Keratinocyte (primary cell): ENCODE measurements at regions not wholly inside any gene's neighbourhood (a gene's known extent, or its start where the extent isn't known, plus 50 kb on each side); places are given as distances from the start of the nearest gene placed in this dataset.

Experiments used
- EZH2 ChIP-seq: IDR thresholded peaks from one replicate; pipeline ENCODE4 v1.6.1; 2012; ENCODE audit warnings: inconsistent platforms, mild to moderate bottlenecking, low read length, moderate library complexity
- TF ChIP-seq, protein P1 (sequence below), 3 experiments: IDR thresholded peaks in 1 of 3; conservative IDR thresholded peaks in 1 of 3; optimal IDR thresholded peaks in 1 of 3; 2 replicates in 2 of 3; 3 replicates in 1 of 3; pipeline versions ENCODE3 to v1.5.1; 2011; ENCODE audit warnings: low read length in 3 of 3, mild to moderate bottlenecking in 3 of 3, moderate library complexity in 2 of 3, control low read depth in 1 of 3, inconsistent platforms in 1 of 3; ENCODE audit not compliant: insufficient read depth in 2 of 3; ENCODE audit errors: extremely low read depth in 1 of 3

DNA sequence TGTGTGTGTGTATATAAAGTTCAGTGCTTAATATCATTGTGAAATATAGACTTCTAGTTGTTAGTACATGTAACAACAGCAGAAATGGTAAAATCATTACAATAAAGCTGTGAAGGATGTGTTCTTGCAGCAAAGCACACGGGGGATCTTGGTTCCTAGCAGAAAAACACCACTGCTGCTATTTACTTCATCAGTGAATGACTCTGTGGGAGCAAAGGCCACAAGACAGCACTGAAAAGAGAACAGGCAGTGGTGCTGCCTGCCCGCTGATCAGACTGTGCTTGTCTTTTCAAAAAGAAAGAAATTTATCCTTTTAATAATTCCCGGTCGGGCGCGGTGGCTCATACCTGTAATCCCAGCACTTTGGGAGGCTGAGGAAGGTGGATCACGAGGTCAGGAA, 689.9 kb upstream of the CITED2 start:
- TF ChIP-seq, protein P1, sequence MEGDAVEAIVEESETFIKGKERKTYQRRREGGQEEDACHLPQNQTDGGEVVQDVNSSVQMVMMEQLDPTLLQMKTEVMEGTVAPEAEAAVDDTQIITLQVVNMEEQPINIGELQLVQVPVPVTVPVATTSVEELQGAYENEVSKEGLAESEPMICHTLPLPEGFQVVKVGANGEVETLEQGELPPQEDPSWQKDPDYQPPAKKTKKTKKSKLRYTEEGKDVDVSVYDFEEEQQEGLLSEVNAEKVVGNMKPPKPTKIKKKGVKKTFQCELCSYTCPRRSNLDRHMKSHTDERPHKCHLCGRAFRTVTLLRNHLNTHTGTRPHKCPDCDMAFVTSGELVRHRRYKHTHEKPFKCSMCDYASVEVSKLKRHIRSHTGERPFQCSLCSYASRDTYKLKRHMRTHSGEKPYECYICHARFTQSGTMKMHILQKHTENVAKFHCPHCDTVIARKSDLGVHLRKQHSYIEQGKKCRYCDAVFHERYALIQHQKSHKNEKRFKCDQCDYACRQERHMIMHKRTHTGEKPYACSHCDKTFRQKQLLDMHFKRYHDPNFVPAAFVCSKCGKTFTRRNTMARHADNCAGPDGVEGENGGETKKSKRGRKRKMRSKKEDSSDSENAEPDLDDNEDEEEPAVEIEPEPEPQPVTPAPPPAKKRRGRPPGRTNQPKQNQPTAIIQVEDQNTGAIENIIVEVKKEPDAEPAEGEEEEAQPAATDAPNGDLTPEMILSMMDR (optimal IDR thresholded peaks at IDR 0.05 in 1 of 3, IDR thresholded peaks at IDR 0.05 in 1 of 3, conservative IDR thresholded peaks at IDR 0.05 in 1 of 3; ENCODE audit: extremely low read depth in 1 of 3, insufficient read depth in 2 of 3, low read length in 3 of 3) = no peak
- TF ChIP-seq EZH2 = no peak
